Liver (tissue), 8 donors: ENCODE measurements at regions not wholly inside any gene's neighbourhood (a gene's known extent, or its start where the extent isn't known, plus 50 kb on each side); places are given as distances from the start of the nearest gene placed in this dataset.

Experiments used
- DNase-seq: peaks from one replicate; pipeline ENCODE4 v3.0.0-alpha.2; 2017; ENCODE audit warnings: low spot score
- H3K27ac ChIP-seq, 2 donors: one replicate each; pipeline ENCODE4 v1.7.0; 2013; ENCODE audit warnings: inconsistent platforms in 2 of 2, low read length in 2 of 2, control low read depth in 1 of 2, low read depth in 1 of 2, mild to moderate bottlenecking in 1 of 2
- H3K27me3 ChIP-seq, 4 donors: one replicate each; pipeline versions ENCODE4 v1.6.1 to v1.7.0; 2013; ENCODE audit warnings: low read length in 3 of 4, inconsistent platforms in 1 of 4, mild to moderate bottlenecking in 1 of 4, moderate library complexity in 1 of 4; ENCODE audit not compliant: control insufficient read depth in 4 of 4, insufficient read depth in 4 of 4
- H3K36me3 ChIP-seq, 4 donors: one replicate each; pipeline versions ENCODE4 v1.6.1 to v1.7.0; 2013; ENCODE audit warnings: low read length in 3 of 4, mild to moderate bottlenecking in 3 of 4, low read depth in 1 of 4, moderate library complexity in 1 of 4; ENCODE audit not compliant: control insufficient read depth in 4 of 4, insufficient read depth in 3 of 4
- H3K4me1 ChIP-seq, 4 donors: one replicate each; pipeline versions ENCODE4 v1.6.1 to v1.7.0; 2013; ENCODE audit warnings: low read length in 3 of 4, mild to moderate bottlenecking in 3 of 4, moderate library complexity in 1 of 4; ENCODE audit not compliant: control insufficient read depth in 4 of 4, insufficient read depth in 4 of 4
- H3K4me3 ChIP-seq, 3 donors: one replicate each; pipeline versions ENCODE4 v1.6.1 to v1.7.0; 2013; ENCODE audit warnings: low read length in 3 of 3, control low read depth in 1 of 3, low read depth in 1 of 3, mild to moderate bottlenecking in 1 of 3
- H3K9ac ChIP-seq, 2 donors: one replicate each; pipeline ENCODE4 v1.7.0; 2013; ENCODE audit warnings: low read length in 2 of 2, mild to moderate bottlenecking in 2 of 2, moderate library complexity in 2 of 2, control low read depth in 1 of 2, low read depth in 1 of 2
- H3K9me3 ChIP-seq, 4 donors: one replicate each; pipeline versions ENCODE4 v1.6.1 to v1.7.0; 2013; ENCODE audit warnings: low read length in 3 of 4; ENCODE audit not compliant: control insufficient read depth in 4 of 4
- EGR1 ChIP-seq, 2 donors: IDR thresholded peaks; 2 replicates each; pipeline ENCODE4 v1.6.1; 2016 to 2018; ENCODE audit warnings: antibody characterized with exemption in 2 of 2, low read depth in 2 of 2
- FOXA1 ChIP-seq: IDR thresholded peaks from 2 replicates; pipeline ENCODE4 v1.6.1; 2016; ENCODE audit warnings: antibody characterized with exemption
- NR2F2 ChIP-seq: IDR thresholded peaks from 2 replicates; pipeline ENCODE4 v1.6.1; 2016; ENCODE audit warnings: antibody characterized with exemption
- SP1 ChIP-seq: IDR thresholded peaks from 2 replicates; pipeline ENCODE4 v1.6.1; 2018; ENCODE audit warnings: antibody characterized with exemption, mild to moderate bottlenecking
- TAF1 ChIP-seq: conservative IDR thresholded peaks from 2 replicates; pipeline ENCODE4 v1.6.1; 2016; ENCODE audit warnings: antibody characterized with exemption, mild to moderate bottlenecking
- ZBTB33 ChIP-seq: IDR thresholded peaks from 2 replicates; pipeline ENCODE4 v1.6.1; 2016; ENCODE audit warnings: antibody characterized with exemption
- WGBS: extraction: QIAGEN DNeasy Blood & Tissue Kit; methylation state at CpG from one replicate; pipeline ENCODE4 v1.1.7; 2013; 5-methylcytosine and 5-hydroxymethylcytosine counted together
- TF ChIP-seq, protein P1 (sequence below): IDR thresholded peaks from 2 replicates; pipeline ENCODE4 v1.6.1; 2016; ENCODE audit warnings: antibody characterized with exemption
- TF ChIP-seq, protein P2 (sequence below): fragments of 150-350 bp; IDR thresholded peaks from 2 replicates; pipeline ENCODE4 v1.5.1; 2017; ENCODE audit warnings: improper control_type of control experiment, low read depth, low read length; ENCODE audit not compliant: missing input control
- donor health status: healthy.
- donor health status: healthy.
- donor health status: healthy.
- donor health status: healthy.
- donor health status: healthy.

- H3K4me3 ChIP-seq, result no peak overlapping the region
Measured at GRCh38 chr5:110159202-110159601, 469.5 kb downstream of the MAN2A1 start.

GRCh38 chr5:110161162-110161561 is 471.4 kb downstream of the MAN2A1 start:
- Histone ChIP-seq H3K27me3 (no peaks in the 10 kb centered on the region), H3K9ac (no peak overlapping the region), H3K36me3 (no peaks in the 10 kb centered on the region), H3K4me1 (no peaks in the 10 kb centered on the region), H3K9me3 (no peaks in the 10 kb centered on the region), H3K4me3 (no peak overlapping the region), H3K27ac (no peak overlapping the region)
- TF ChIP-seq NR2F2, result no peak
- 90% methylated on average over 2 of the region's 2 CpGs for WGBS
- no peak for DNase-seq

More at GRCh38 chr5:110159202-110159601, 469.5 kb downstream of the MAN2A1 start:
- 95% methylated on average over 1 of the region's 1 CpG for WGBS
- Histone ChIP-seq H3K27me3 (no peaks in the 10 kb centered on the region), H3K4me1 (no peaks in the 10 kb centered on the region), H3K9me3 (no peaks in the 10 kb centered on the region), H3K9ac (no peak overlapping the region), H3K27ac (no peak overlapping the region), H3K36me3 (no peaks in the 10 kb centered on the region)
- TF ChIP-seq EGR1 (IDR thresholded peaks at IDR 0.05; ENCODE audit: low read depth in 2 of 2) (no peak), NR2F2 (no peak), ZBTB33 (no peak), FOXA1 (no peak)
- TF ChIP-seq, protein P1, sequence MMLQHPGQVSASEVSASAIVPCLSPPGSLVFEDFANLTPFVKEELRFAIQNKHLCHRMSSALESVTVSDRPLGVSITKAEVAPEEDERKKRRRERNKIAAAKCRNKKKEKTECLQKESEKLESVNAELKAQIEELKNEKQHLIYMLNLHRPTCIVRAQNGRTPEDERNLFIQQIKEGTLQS, result no peak
- no peak for DNase-seq

- Histone ChIP-seq H3K27ac (no peak overlapping the region), H3K36me3 (no peaks in the 10 kb centered on the region), H3K9me3 (no peaks in the 10 kb centered on the region), H3K4me1 (no peaks in the 10 kb centered on the region), H3K9ac (no peak overlapping the region), H3K4me3 (no peak overlapping the region), H3K27me3 (no peaks in the 10 kb centered on the region)
- no peak for DNase-seq
- TF ChIP-seq SP1, result no peak
- TF ChIP-seq ZBTB33, result no peak
- TF ChIP-seq NR2F2, result no peak
- TF ChIP-seq, protein P2, sequence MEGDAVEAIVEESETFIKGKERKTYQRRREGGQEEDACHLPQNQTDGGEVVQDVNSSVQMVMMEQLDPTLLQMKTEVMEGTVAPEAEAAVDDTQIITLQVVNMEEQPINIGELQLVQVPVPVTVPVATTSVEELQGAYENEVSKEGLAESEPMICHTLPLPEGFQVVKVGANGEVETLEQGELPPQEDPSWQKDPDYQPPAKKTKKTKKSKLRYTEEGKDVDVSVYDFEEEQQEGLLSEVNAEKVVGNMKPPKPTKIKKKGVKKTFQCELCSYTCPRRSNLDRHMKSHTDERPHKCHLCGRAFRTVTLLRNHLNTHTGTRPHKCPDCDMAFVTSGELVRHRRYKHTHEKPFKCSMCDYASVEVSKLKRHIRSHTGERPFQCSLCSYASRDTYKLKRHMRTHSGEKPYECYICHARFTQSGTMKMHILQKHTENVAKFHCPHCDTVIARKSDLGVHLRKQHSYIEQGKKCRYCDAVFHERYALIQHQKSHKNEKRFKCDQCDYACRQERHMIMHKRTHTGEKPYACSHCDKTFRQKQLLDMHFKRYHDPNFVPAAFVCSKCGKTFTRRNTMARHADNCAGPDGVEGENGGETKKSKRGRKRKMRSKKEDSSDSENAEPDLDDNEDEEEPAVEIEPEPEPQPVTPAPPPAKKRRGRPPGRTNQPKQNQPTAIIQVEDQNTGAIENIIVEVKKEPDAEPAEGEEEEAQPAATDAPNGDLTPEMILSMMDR, result no peak
- no peak for TF ChIP-seq TAF1
Measured at GRCh38 chr5:110165366-110165765, 475.6 kb downstream of the MAN2A1 start.
